Uterus (tissue), 2 donors: ENCODE measurements at regions not wholly inside any gene's neighbourhood (a gene's known extent, or its start where the extent isn't known, plus 50 kb on each side); places are given as distances from the start of the nearest gene placed in this dataset.

ENCODE experiments used
- POLR2A ChIP-seq, 2 donors: fragments of 450-650 bp; IDR thresholded peaks; one replicate each; pipeline ENCODE4 v1.6.1; 2016; ENCODE audit warnings: antibody characterized with exemption in 2 of 2, mild to moderate bottlenecking in 1 of 2, moderate library complexity in 1 of 2
- TF ChIP-seq, protein P1 (sequence below), 4 experiments: fragments of 200-600 bp in 2 of 4; fragments of 450-650 bp in 2 of 4; sonication (generic) in 2 of 4; IDR thresholded peaks; one replicate each; pipeline ENCODE4 v1.5.1; 2016 to 2019; ENCODE audit warnings: antibody characterized with exemption in 4 of 4, mild to moderate bottlenecking in 2 of 4, moderate library complexity in 1 of 4

DNA sequence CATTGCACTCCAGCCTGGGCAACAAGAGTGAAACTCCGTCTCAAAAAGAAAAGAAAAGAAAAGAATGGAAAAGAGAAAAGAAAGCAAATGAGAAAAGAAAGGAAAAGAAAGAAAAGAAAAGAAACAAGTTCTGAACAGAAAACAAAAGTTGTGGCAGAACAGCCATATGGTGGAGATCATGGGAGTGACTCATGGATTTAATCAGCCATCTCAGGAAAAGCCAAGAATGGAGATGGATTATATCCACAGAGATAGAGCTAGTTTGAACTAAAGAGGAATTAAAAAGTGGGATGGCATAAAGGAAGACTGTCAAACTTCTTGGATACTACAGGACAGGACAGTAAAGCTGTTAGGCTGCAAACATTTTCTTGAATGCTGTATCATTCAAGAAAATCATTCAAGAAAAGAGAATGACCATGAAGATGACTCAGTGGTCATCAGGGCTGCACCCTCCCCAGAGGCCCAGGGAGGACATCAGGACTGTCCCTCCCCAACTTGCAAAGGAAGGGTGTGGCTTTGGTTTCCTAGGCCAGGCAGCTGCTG is 120.6 kb downstream of the USP22 start:
- TF ChIP-seq, protein P1, sequence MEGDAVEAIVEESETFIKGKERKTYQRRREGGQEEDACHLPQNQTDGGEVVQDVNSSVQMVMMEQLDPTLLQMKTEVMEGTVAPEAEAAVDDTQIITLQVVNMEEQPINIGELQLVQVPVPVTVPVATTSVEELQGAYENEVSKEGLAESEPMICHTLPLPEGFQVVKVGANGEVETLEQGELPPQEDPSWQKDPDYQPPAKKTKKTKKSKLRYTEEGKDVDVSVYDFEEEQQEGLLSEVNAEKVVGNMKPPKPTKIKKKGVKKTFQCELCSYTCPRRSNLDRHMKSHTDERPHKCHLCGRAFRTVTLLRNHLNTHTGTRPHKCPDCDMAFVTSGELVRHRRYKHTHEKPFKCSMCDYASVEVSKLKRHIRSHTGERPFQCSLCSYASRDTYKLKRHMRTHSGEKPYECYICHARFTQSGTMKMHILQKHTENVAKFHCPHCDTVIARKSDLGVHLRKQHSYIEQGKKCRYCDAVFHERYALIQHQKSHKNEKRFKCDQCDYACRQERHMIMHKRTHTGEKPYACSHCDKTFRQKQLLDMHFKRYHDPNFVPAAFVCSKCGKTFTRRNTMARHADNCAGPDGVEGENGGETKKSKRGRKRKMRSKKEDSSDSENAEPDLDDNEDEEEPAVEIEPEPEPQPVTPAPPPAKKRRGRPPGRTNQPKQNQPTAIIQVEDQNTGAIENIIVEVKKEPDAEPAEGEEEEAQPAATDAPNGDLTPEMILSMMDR (IDR thresholded peaks at IDR 0.05): no peak
- TF ChIP-seq POLR2A (IDR thresholded peaks at IDR 0.05): no peak
